Endothelial cell of umbilical vein (primary cell): ENCODE measurements at regions not wholly inside any gene's neighbourhood (a gene's known extent, or its start where the extent isn't known, plus 50 kb on each side); places are given as distances from the start of the nearest gene placed in this dataset.

Source experiments
- CTCF ChIP-seq, 2 donors: IDR thresholded peaks; 1 replicate in 1 of 2; 2 replicates in 1 of 2; pipeline ENCODE4 v1.5.1; 2011; ENCODE audit warnings: low read length in 2 of 2, mild to moderate bottlenecking in 2 of 2, moderate library complexity in 2 of 2, control low read depth in 1 of 2, inconsistent platforms in 1 of 2, low read depth in 1 of 2; ENCODE audit not compliant: insufficient read depth in 1 of 2; ENCODE audit errors: extremely low read depth in 1 of 2
- EZH2 ChIP-seq: IDR thresholded peaks from 2 replicates; pipeline ENCODE4 v1.6.1; 2012; ENCODE audit warnings: borderline replicate concordance, low read depth, mild to moderate bottlenecking, moderate library complexity, low read length, inconsistent platforms; ENCODE audit not compliant: severe bottlenecking
- POLR2A ChIP-seq: IDR thresholded peaks from 2 replicates; pipeline ENCODE4 v1.6.1; 2012; ENCODE audit warnings: low read depth, mild to moderate bottlenecking, control low read depth, low read length
- POLR2AphosphoS5 ChIP-seq: IDR thresholded peaks from 2 replicates; pipeline ENCODE4 v1.6.1; 2012; ENCODE audit warnings: low read depth, mild to moderate bottlenecking, control low read depth, low read length, moderate library complexity; ENCODE audit not compliant: insufficient read depth

- no peak for TF ChIP-seq POLR2AphosphoS5
- no peak for TF ChIP-seq CTCF (IDR thresholded peaks at IDR 0.05; ENCODE audit: extremely low read depth in 1 of 2, insufficient read depth in 1 of 2, low read depth in 1 of 2, low read length in 2 of 2)
- TF ChIP-seq EZH2: no peak
- no peak for TF ChIP-seq POLR2A
These were observed 150.6 kb downstream of the GAS1 start for GRCh38 chr9:86796666-86797065.
